GM21737 (cell line): ENCODE measurements at regions not wholly inside any gene's neighbourhood (a gene's known extent, or its start where the extent isn't known, plus 50 kb on each side); places are given as distances from the start of the nearest gene placed in this dataset.
"Not testable (repeated sequence)": the region's sequence is repeated elsewhere in the genome, so short reads cannot be mapped to it uniquely, and the experiment has no call there.

ENCODE experiments used
- ATAC-seq: cut with Tn5 transposase; IDR thresholded peaks from one replicate; pipeline ENCODE4 v1.9.1; 2021; ENCODE audit warnings: mild to moderate bottlenecking, moderate library complexity; ENCODE audit not compliant: unreplicated experiment

- no peak for ATAC-seq
These were observed 59.7 kb downstream of the TEX35 start for GRCh38 chr1:178572604-178573003.

- no peak for ATAC-seq
These were observed 60.4 kb downstream of the TEX35 start for GRCh38 chr1:178573330-178573729.

GRCh38 chr1:178574345-178574744 lies 61.4 kb downstream of the TEX35 start:
- ATAC-seq: no peak

GRCh38 chr1:178575611-178576361 lies 62.9 kb downstream of the TEX35 start:
- ATAC-seq: no peak

- ATAC-seq: no peak
These were observed 63.9 kb downstream of the TEX35 start for GRCh38 chr1:178576841-178577240.

GRCh38 chr1:178577882-178578281 lies 65.0 kb downstream of the TEX35 start:
- ATAC-seq: no peak

- ATAC-seq: no peak
These were observed 65.6 kb downstream of the TEX35 start for GRCh38 chr1:178578541-178578940.

GRCh38 chr1:178579095-178579494 lies 66.2 kb downstream of the TEX35 start:
- ATAC-seq: no peak

- peak; percentile 46 for ATAC-seq
These were observed 66.7 kb downstream of the TEX35 start for GRCh38 chr1:178579562-178579961.

- ATAC-seq: no peak
These were observed 67.2 kb downstream of the TEX35 start for GRCh38 chr1:178580096-178580495.

GRCh38 chr1:178580876-178581275 lies 68.0 kb downstream of the TEX35 start:
- no peak for ATAC-seq

GRCh38 chr1:178581351-178582303 lies 68.7 kb downstream of the TEX35 start:
- peak; percentile 64 for ATAC-seq

GRCh38 chr1:178587096-178587495 lies 74.2 kb downstream of the TEX35 start:
- ATAC-seq: no peak

GRCh38 chr1:178587975-178588374 lies 75.1 kb downstream of the TEX35 start:
- no peak for ATAC-seq

GRCh38 chr1:178589042-178589441 lies 76.1 kb downstream of the TEX35 start:
- not testable (repeated sequence) for ATAC-seq

GRCh38 chr1:178591811-178592210 lies 78.9 kb downstream of the TEX35 start:
- ATAC-seq: not testable (repeated sequence)

- no peak for ATAC-seq
These were observed 80.6 kb downstream of the TEX35 start for GRCh38 chr1:178593515-178593914.

- no peak for ATAC-seq
These were observed 81.2 kb downstream of the TEX35 start for GRCh38 chr1:178594133-178594532.

- ATAC-seq: no peak
These were observed 82.6 kb downstream of the TEX35 start for GRCh38 chr1:178595491-178595890.

- no peak for ATAC-seq
These were observed 86.2 kb downstream of the TEX35 start for GRCh38 chr1:178599087-178599486.

GRCh38 chr1:178599745-178600144 lies 86.8 kb downstream of the TEX35 start:
- ATAC-seq: no peak

GRCh38 chr1:178603926-178604325 lies 91.0 kb downstream of the TEX35 start:
- ATAC-seq: no peak
